ENCODE measurements at regions not wholly inside any gene's neighbourhood (a gene's known extent, or its start where the extent isn't known, plus 50 kb on each side); places are given as distances from the start of the nearest gene placed in this dataset.

GRCh38 chr5:124692950-124693349, 53.5 kb downstream of the ZNF608 start:
- Histone ChIP-seq H3K36me3 (no peaks in the 10 kb centered on the region), H3K27ac (no peak overlapping the region), H3K9me3 (no peaks in the 10 kb centered on the region), H3K4me1 (peaks cover 0 to 12% of the 10 kb centered on the region in 2 donors), H3K27me3 (no peaks in the 10 kb centered on the region), H3K4me3 (no peak overlapping the region)
- no peak for TF ChIP-seq POLR2A (IDR thresholded peaks at IDR 0.05)
- no peak for TF ChIP-seq CTCF (IDR thresholded peaks at IDR 0.05)
- intact Hi-C loops (cut with DNase I; ENCODE audit: low total_unique reads): no loop called here
- DNase-seq: no peak

DNA sequence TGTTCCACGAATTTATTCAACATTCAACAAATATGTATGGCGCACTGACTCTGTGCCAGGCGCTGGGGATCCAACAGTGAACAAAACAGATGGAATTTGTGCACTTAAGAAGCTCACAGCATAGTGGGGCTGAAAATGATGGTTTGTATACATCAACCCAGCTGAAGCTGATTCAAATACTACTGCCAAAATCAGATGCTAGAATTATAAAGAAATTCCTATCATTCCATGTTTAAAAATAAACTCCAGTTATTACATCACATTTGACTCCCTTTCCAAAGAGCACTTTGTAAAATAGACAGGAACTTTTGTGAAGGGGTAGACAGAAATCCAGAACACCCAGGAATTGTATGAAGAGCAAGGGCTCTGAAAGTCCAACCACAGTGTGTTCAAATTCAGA, 54.1 kb downstream of the ZNF608 start:
- intact Hi-C loops (cut with DNase I; ENCODE audit: low total_unique reads): no loop called here
- H3K36me3 ChIP-seq: no peaks in the 10 kb centered on the region
- TF ChIP-seq POLR2A (IDR thresholded peaks at IDR 0.05) (no peak), CTCF (IDR thresholded peaks at IDR 0.05) (no peak)
- H3K4me1 ChIP-seq: peaks cover 0 to 12% of the 10 kb centered on the region in 2 donors
- DNase-seq: no peak
- H3K9me3 ChIP-seq: no peaks in the 10 kb centered on the region
- H3K4me3 ChIP-seq: no peak overlapping the region
- H3K27me3 ChIP-seq: no peaks in the 10 kb centered on the region
- H3K27ac ChIP-seq: no peak overlapping the region

GRCh38 chr5:124689653-124690052, 56.8 kb downstream of the ZNF608 start:
- Histone ChIP-seq H3K36me3 (no peaks in the 10 kb centered on the region), H3K27ac (no peak overlapping the region), H3K27me3 (no peaks in the 10 kb centered on the region), H3K4me3 (no peak overlapping the region), H3K4me1 (peaks cover 0 to 12% of the 10 kb centered on the region in 2 donors), H3K9me3 (no peaks in the 10 kb centered on the region)
- DNase-seq: no peak
- no peak for TF ChIP-seq POLR2A (IDR thresholded peaks at IDR 0.05)
- TF ChIP-seq CTCF (IDR thresholded peaks at IDR 0.05): no peak
- intact Hi-C loops (cut with DNase I; ENCODE audit: low total_unique reads): no loop called here

- DNase-seq: no peak
- Histone ChIP-seq H3K36me3 (no peaks in the 10 kb centered on the region), H3K27me3 (no peaks in the 10 kb centered on the region), H3K4me3 (no peak overlapping the region), H3K4me1 (no peaks in the 10 kb centered on the region), H3K9me3 (no peaks in the 10 kb centered on the region), H3K27ac (no peak overlapping the region)
- TF ChIP-seq CTCF (IDR thresholded peaks at IDR 0.05) (no peak), POLR2A (IDR thresholded peaks at IDR 0.05) (no peak)
- intact Hi-C loops (cut with DNase I; ENCODE audit: low total_unique reads): no loop called here
Measured at GRCh38 chr5:124686239-124687004, 60.0 kb downstream of the ZNF608 start.

- Histone ChIP-seq H3K4me3 (no peak overlapping the region), H3K4me1 (no peaks in the 10 kb centered on the region), H3K27ac (no peak overlapping the region), H3K36me3 (no peaks in the 10 kb centered on the region), H3K27me3 (no peaks in the 10 kb centered on the region), H3K9me3 (no peaks in the 10 kb centered on the region)
- no peak for DNase-seq
- TF ChIP-seq POLR2A (IDR thresholded peaks at IDR 0.05) (no peak), CTCF (IDR thresholded peaks at IDR 0.05) (no peak)
- intact Hi-C loops (cut with DNase I; ENCODE audit: low total_unique reads): no loop called here
Measured at GRCh38 chr5:124685404-124685930, 61.0 kb downstream of the ZNF608 start.

Measured in uterus (tissue), 3 donors.